CD4-positive, alpha-beta memory T cell (primary cell): ENCODE measurements at regions not wholly inside any gene's neighbourhood (a gene's known extent, or its start where the extent isn't known, plus 50 kb on each side); places are given as distances from the start of the nearest gene placed in this dataset.
"Not testable (repeated sequence)": the region's sequence is repeated elsewhere in the genome, so short reads cannot be mapped to it uniquely, and the experiment has no call there.

Source experiments
- CTCF ChIA-PET: fragments of 350-600 bp; sonication (Branson Sonifier 250); formaldehyde crosslinking; loops from one replicate; lab custom pipeline; 2021; ENCODE audit warnings: inconsistent platforms; ENCODE audit not compliant: partially characterized antibody; lab: Charles Lee
- POLR2A ChIA-PET: fragments of 350-600 bp; sonication (Branson Sonifier 250); formaldehyde crosslinking; loops from one replicate; lab custom pipeline; 2021; ENCODE audit not compliant: partially characterized antibody; lab: Charles Lee
- DNase-seq, 5 donors: peaks; one replicate each; pipeline versions ENCODE4 v3.0.0 to v3.0.0-alpha.2; 2020 to 2022; ENCODE audit warnings: mixed read lengths in 1 of 5
- H3K27ac ChIP-seq: one replicate; pipeline ENCODE4 v1.7.0; 2013; ENCODE audit warnings: low read depth, low read length
- H3K27me3 ChIP-seq: 2 replicates; pipeline ENCODE4 v1.7.0; 2013; ENCODE audit warnings: mild to moderate bottlenecking, low read length, moderate library complexity; ENCODE audit not compliant: insufficient read depth
- H3K36me3 ChIP-seq: 2 replicates; pipeline ENCODE4 v1.7.0; 2013; ENCODE audit warnings: mild to moderate bottlenecking, low read length, moderate library complexity; ENCODE audit not compliant: insufficient read depth
- H3K4me1 ChIP-seq: 2 replicates; pipeline ENCODE4 v1.7.0; 2013; ENCODE audit warnings: mild to moderate bottlenecking, low read length, moderate library complexity; ENCODE audit not compliant: insufficient read depth
- H3K4me3 ChIP-seq, 2 donors: one replicate each; pipeline ENCODE4 v1.7.0; 2013; ENCODE audit warnings: low read length in 2 of 2, mild to moderate bottlenecking in 1 of 2
- H3K9me3 ChIP-seq, 2 donors: one replicate each; pipeline ENCODE4 v1.7.0; 2013; ENCODE audit warnings: low read length in 2 of 2, control low read depth in 1 of 2; ENCODE audit not compliant: control insufficient read depth in 1 of 2
- H3K27ac Mint-ChIP-seq, 7 donors: one replicate each; pipeline ENCODE4 v1.8.0; 2020 to 2021; ENCODE audit warnings: mixed read lengths in 7 of 7, mild to moderate bottlenecking in 6 of 7, inconsistent platforms in 3 of 7, moderate library complexity in 3 of 7
- H3K27me3 Mint-ChIP-seq, 2 donors: one replicate each; pipeline ENCODE4 v1.8.0; 2020 to 2021; ENCODE audit warnings: mixed read lengths in 2 of 2
- H3K36me3 Mint-ChIP-seq, 2 donors: one replicate each; pipeline ENCODE4 v1.8.0; 2020 to 2021; ENCODE audit warnings: mixed read lengths in 2 of 2, inconsistent platforms in 1 of 2, mild to moderate bottlenecking in 1 of 2
- H3K4me1 Mint-ChIP-seq, 4 donors: one replicate each; pipeline ENCODE4 v1.8.0; 2020 to 2021; ENCODE audit warnings: mixed read lengths in 4 of 4, mild to moderate bottlenecking in 1 of 4
- H3K4me3 Mint-ChIP-seq, 8 donors: one replicate each; pipeline ENCODE4 v1.8.0; 2020 to 2021; ENCODE audit warnings: mixed read lengths in 8 of 8, mild to moderate bottlenecking in 7 of 8, moderate library complexity in 6 of 8, inconsistent platforms in 3 of 8
- H3K9me3 Mint-ChIP-seq, 8 donors: one replicate each; pipeline ENCODE4 v1.8.0; 2020 to 2021; ENCODE audit warnings: mixed read lengths in 8 of 8, mild to moderate bottlenecking in 5 of 8, inconsistent platforms in 3 of 8, moderate library complexity in 1 of 8
- intact Hi-C: fragments of 100-400 bp; cut with micrococcal nuclease; formaldehyde crosslinking; loops from one replicate; pipeline ENCODE4 v1.15.1; 2023

DNA sequence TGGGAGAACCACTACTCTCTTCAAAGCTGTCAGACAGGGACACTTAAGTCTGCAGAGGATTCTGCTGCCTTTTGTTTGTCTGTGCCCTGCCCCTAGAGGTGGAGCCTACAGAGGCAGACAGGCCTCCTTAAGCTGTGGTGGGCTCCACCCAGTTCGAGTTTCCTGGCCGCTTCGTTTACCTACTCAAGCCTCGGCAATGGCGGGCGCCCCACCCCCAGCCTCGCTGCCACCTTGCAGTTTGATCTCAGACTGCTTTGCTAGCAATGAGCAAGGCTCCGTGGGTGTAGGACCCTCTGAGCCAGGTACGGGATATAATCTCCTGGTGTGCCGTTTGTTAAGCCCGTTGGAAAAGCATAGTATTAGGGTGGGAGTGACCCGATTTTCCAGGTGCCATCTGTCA is 267.9 kb upstream of the GRAMD2B start:
- CTCF ChIA-PET, H3K4me3 ChIP-seq, H3K4me3 Mint-ChIP-seq, H3K36me3 Mint-ChIP-seq, intact Hi-C loops, POLR2A ChIA-PET, H3K27me3 Mint-ChIP-seq, H3K27ac ChIP-seq, H3K4me1 ChIP-seq, H3K9me3 ChIP-seq, DNase-seq, H3K36me3 ChIP-seq, H3K27me3 ChIP-seq, H3K27ac Mint-ChIP-seq, H3K4me1 Mint-ChIP-seq: not testable (repeated sequence)
- H3K9me3 Mint-ChIP-seq: peaks cover 2 to 25% (median 17%) of the 10 kb centered on the region in 8 donors

DNA sequence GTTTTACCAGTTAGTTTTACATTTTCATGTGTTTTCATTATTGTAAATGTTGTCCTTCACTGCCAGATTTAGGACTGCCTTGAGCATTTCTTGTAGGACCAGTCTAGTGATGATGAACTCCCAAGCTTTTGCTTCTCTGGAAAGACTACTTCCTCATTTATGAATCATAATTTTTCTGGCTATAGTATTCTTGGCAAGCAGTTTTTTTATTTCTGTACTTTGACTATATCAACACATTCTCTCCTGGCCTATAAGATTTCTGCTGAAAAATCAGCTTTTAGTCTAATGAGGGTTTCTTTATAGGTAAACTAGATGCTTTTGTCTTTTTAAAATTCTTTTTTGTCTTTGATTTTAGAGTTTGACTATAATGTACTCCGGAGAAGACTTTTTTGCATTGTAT is 256.8 kb upstream of the GRAMD2B start:
- Histone ChIP-seq H3K9me3 (no peaks in the 10 kb centered on the region), H3K27me3 (no peaks in the 10 kb centered on the region), H3K27ac (no peak overlapping the region), H3K36me3 (no peaks in the 10 kb centered on the region), H3K4me3 (no peak overlapping the region), H3K4me1 (no peaks in the 10 kb centered on the region)
- ChIA-PET POLR2A (no interaction called here), CTCF (no interaction called here)
- DNase-seq: no peak
- Mint-ChIP-seq H3K36me3 (no peaks in the 10 kb centered on the region), H3K9me3 (peaks cover 2 to 31% (median 26%) of the 10 kb centered on the region in 8 donors), H3K27ac (no peak overlapping the region), H3K27me3 (no peaks in the 10 kb centered on the region), H3K4me3 (no peak overlapping the region), H3K4me1 (no peaks in the 10 kb centered on the region)
- intact Hi-C loops: no loop called here

DNA sequence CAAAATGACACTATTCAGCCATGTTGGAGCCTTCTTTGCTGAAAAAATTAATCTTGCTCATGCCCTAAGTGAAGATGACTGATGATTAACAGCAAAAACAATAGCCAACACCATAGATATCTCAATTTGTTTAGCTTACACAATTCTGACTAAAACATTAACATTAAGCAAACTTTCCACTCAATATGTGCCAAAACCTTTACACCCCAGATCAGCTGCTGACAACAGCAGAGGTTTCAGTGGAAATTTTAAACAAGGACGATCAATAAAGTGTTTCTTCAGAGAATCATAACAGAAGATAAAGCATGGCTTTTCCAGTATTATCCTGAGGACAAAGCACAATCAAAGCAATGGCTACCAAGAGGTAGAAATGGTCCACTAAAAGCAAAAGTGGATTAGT is 254.4 kb upstream of the GRAMD2B start:
- no peaks in the 10 kb centered on the region for H3K27me3 Mint-ChIP-seq
- intact Hi-C loops: no loop called here
- Histone ChIP-seq H3K27me3 (no peaks in the 10 kb centered on the region), H3K27ac (no peak overlapping the region), H3K4me1 (no peaks in the 10 kb centered on the region), H3K36me3 (no peaks in the 10 kb centered on the region), H3K9me3 (no peaks in the 10 kb centered on the region), H3K4me3 (no peak overlapping the region)
- no peak overlapping the region for H3K4me3 Mint-ChIP-seq
- ChIA-PET POLR2A (no interaction called here), CTCF (no interaction called here)
- H3K36me3 Mint-ChIP-seq: no peaks in the 10 kb centered on the region
- H3K9me3 Mint-ChIP-seq: peaks cover 2 to 36% (median 26%) of the 10 kb centered on the region in 8 donors
- H3K27ac Mint-ChIP-seq: no peak overlapping the region
- no peaks in the 10 kb centered on the region for H3K4me1 Mint-ChIP-seq
- no peak for DNase-seq

DNA sequence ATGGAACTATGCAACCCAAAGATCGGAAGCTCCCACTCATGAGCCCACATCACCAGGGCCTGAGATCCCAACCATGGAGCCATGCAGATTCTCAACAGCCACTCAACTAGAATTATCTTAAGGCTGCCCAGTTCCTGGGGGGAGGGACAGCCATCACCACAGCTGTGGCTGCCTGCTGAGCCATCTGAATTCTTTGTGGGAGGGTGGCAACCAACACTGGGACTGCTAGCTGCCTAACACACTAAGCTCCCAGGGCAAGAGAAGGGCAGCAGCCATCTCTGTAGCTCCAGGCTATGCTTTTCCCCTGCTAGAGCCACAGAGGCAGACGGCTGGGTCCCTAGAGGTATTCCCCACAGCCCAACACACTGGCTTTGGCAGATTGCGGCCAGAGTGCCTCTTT is 251.3 kb upstream of the GRAMD2B start:
- intact Hi-C loops: no loop called here
- Histone ChIP-seq H3K4me1 (no peaks in the 10 kb centered on the region), H3K27me3 (no peaks in the 10 kb centered on the region), H3K27ac (no peak overlapping the region), H3K9me3 (no peaks in the 10 kb centered on the region), H3K4me3 (no peak overlapping the region), H3K36me3 (no peaks in the 10 kb centered on the region)
- H3K9me3 Mint-ChIP-seq: peaks cover 2 to 31% (median 14%) of the 10 kb centered on the region in 8 donors
- no peak overlapping the region for H3K4me3 Mint-ChIP-seq
- DNase-seq: no peak
- H3K27me3 Mint-ChIP-seq: no peaks in the 10 kb centered on the region
- ChIA-PET POLR2A (no interaction called here), CTCF (no interaction called here)
- H3K27ac Mint-ChIP-seq: no peak overlapping the region
- no peaks in the 10 kb centered on the region for H3K36me3 Mint-ChIP-seq
- H3K4me1 Mint-ChIP-seq: no peaks in the 10 kb centered on the region

DNA sequence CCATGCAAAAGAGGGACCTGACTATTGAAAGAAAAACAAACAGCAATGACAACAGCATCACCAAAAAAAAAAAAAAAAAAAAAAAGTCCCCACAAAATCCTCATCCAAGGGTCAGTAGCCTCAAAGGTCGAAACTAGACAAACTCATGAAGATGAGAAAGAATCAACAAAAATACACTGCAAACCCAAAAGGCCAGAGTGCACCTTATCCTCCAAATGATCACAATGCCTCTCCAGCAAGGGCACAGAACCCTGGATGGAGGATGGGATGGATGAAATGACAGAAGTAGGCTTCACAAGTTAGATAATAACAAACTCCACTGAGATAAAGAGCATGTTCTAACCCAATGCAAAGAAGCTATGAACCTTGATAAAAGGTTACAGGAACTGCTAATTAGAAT is 250.4 kb upstream of the GRAMD2B start:
- DNase-seq: no peak
- ChIA-PET CTCF (no interaction called here), POLR2A (no interaction called here)
- H3K9me3 Mint-ChIP-seq: peaks cover 2 to 25% (median 9%) of the 10 kb centered on the region in 8 donors
- no peaks in the 10 kb centered on the region for H3K36me3 Mint-ChIP-seq
- no peaks in the 10 kb centered on the region for H3K4me1 Mint-ChIP-seq
- H3K27ac Mint-ChIP-seq: no peak overlapping the region
- Histone ChIP-seq H3K27ac (no peak overlapping the region), H3K9me3 (no peaks in the 10 kb centered on the region), H3K36me3 (no peaks in the 10 kb centered on the region), H3K4me3 (no peak overlapping the region), H3K4me1 (no peaks in the 10 kb centered on the region), H3K27me3 (no peaks in the 10 kb centered on the region)
- H3K4me3 Mint-ChIP-seq: no peak overlapping the region
- H3K27me3 Mint-ChIP-seq: no peaks in the 10 kb centered on the region
- intact Hi-C loops: no loop called here

DNA sequence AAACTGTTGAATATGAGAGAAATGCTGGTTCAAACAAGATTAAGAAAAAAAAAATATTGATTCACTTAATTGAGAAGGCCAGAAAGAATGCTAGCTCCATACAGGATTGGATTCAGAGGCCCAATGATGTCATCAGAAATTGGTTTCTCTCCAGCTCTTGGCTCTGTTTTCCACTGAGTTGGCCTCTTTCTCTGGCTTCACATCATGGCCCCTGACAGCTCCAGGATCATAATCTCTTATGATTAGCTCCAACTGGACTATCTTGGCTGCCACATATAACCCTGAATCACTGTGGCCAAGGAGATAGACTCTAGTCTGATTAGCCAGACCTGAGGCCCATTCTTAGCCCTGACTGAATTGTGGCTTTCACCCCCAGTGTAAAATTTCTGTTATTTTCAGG is 244.7 kb upstream of the GRAMD2B start:
- Histone ChIP-seq H3K27ac (no peak overlapping the region), H3K4me3 (no peak overlapping the region), H3K4me1 (no peaks in the 10 kb centered on the region), H3K9me3 (no peaks in the 10 kb centered on the region), H3K36me3 (no peaks in the 10 kb centered on the region), H3K27me3 (no peaks in the 10 kb centered on the region)
- intact Hi-C loops: no loop called here
- Mint-ChIP-seq H3K27me3 (no peaks in the 10 kb centered on the region), H3K9me3 (peaks cover 0 to 13% (median 3%) of the 10 kb centered on the region in 8 donors), H3K36me3 (no peaks in the 10 kb centered on the region), H3K4me3 (no peak overlapping the region), H3K4me1 (no peaks in the 10 kb centered on the region), H3K27ac (no peak overlapping the region)
- no peak for DNase-seq
- ChIA-PET POLR2A (no interaction called here), CTCF (no interaction called here)

DNA sequence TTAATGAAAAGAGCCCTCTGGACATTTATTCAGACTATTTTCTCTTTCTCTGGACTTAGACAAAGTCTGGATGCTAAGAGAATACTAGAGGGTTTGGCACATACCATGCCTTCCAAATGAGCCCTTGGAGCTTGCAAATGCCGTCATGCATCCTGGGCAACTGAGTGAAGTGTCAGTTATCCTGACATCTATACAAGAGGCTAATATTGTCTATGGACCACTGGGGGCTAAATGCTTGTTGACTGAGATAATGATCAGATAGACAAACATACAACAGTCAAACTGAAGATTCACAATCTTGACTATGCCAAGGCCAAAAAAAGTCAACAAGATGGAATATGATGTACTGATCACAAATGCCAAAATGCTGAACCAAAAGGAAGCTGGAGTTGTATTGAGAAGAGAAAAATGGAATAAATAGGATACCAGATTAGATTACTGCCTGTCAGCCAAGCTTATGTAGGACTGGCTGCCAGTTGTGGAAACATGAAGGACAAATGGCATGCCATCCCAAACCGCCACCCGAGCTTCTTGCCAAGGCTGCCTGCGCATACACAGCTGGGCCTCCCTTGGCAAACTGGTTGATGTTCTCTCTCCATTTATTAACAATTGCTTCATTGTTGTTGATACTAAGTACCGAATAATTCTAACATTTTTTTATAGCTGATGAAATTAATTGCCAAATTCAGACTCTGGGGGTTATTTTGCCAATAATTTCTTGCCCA is 240.1 kb upstream of the GRAMD2B start:
- CTCF ChIA-PET: no interaction called here
- Histone ChIP-seq H3K9me3 (no peaks in the 10 kb centered on the region), H3K36me3 (no peaks in the 10 kb centered on the region), H3K4me1 (no peaks in the 10 kb centered on the region), H3K27ac (no peak overlapping the region), H3K27me3 (no peaks in the 10 kb centered on the region), H3K4me3 (no peak overlapping the region)
- intact Hi-C loops: no loop called here
- POLR2A ChIA-PET: no interaction called here
- H3K27me3 Mint-ChIP-seq: no peaks in the 10 kb centered on the region
- no peak overlapping the region for H3K27ac Mint-ChIP-seq
- no peaks in the 10 kb centered on the region for H3K4me1 Mint-ChIP-seq
- peaks cover 0 to 9% (median 1%) of the 10 kb centered on the region in 8 donors for H3K9me3 Mint-ChIP-seq
- H3K4me3 Mint-ChIP-seq: no peak overlapping the region
- no peaks in the 10 kb centered on the region for H3K36me3 Mint-ChIP-seq
- DNase-seq: no peak

DNA sequence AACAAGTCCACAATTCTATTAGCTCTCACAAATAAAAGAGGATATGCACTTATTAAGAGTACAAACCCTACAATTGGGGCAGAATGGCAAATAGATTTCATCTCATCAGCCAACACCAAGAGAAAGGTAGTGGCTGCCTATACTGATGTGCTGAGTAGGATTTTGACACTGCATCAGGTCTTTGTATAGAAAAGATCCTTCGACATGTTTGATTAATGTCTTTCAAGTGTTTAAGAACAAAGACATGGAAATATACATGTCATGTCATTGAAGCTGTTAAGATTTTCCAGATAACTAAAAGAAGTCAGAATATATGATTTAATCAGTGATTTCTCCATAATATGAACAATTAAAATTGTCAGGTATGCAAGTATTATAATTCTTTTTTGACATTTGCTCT is 238.7 kb upstream of the GRAMD2B start:
- POLR2A ChIA-PET: no interaction called here
- Mint-ChIP-seq H3K4me1 (no peaks in the 10 kb centered on the region), H3K4me3 (no peak overlapping the region), H3K9me3 (peaks cover 0 to 9% (median 2%) of the 10 kb centered on the region in 8 donors), H3K27me3 (no peaks in the 10 kb centered on the region), H3K36me3 (no peaks in the 10 kb centered on the region), H3K27ac (no peak overlapping the region)
- H3K4me1 ChIP-seq: no peaks in the 10 kb centered on the region
- no peaks in the 10 kb centered on the region for H3K9me3 ChIP-seq
- intact Hi-C loops: no loop called here
- no peak for DNase-seq
- H3K27ac ChIP-seq: no peak overlapping the region
- H3K27me3 ChIP-seq: no peaks in the 10 kb centered on the region
- H3K4me3 ChIP-seq: no peak overlapping the region
- no peaks in the 10 kb centered on the region for H3K36me3 ChIP-seq
- CTCF ChIA-PET: no interaction called here
